ENCODE measurements at regions not wholly inside any gene's neighbourhood (a gene's known extent, or its start where the extent isn't known, plus 50 kb on each side); places are given as distances from the start of the nearest gene placed in this dataset.

GRCh38 chr4:123945301-123945700, 548.7 kb downstream of the SPRY1 start:
- Histone ChIP-seq H3K9me3 (ENCODE audit: control insufficient read depth, low read depth, low read length) (no peaks in the 10 kb centered on the region), H3K4me3 (ENCODE audit: low read length) (no peak overlapping the region), H3K27me3 (ENCODE audit: control insufficient read depth, insufficient read depth, low read length) (no peaks in the 10 kb centered on the region), H3K36me3 (ENCODE audit: control insufficient read depth, insufficient read depth, low read length) (no peaks in the 10 kb centered on the region), H3K27ac (ENCODE audit: low read length) (no peak overlapping the region), H3K4me1 (ENCODE audit: control insufficient read depth, insufficient read depth, low read length) (no peaks in the 10 kb centered on the region)
- WGBS (ENCODE audit: insufficient coverage, low lambda C conversion rate), result no CpG with 5 or more reads among the region's 7 CpGs
- DNase-seq, result no peak

- Histone ChIP-seq H3K27me3 (ENCODE audit: control insufficient read depth, insufficient read depth, low read length) (no peaks in the 10 kb centered on the region), H3K36me3 (ENCODE audit: control insufficient read depth, insufficient read depth, low read length) (no peaks in the 10 kb centered on the region), H3K27ac (ENCODE audit: low read length) (no peak overlapping the region), H3K4me3 (ENCODE audit: low read length) (no peak overlapping the region), H3K4me1 (ENCODE audit: control insufficient read depth, insufficient read depth, low read length) (peaks cover 5% of the 10 kb centered on the region), H3K9me3 (ENCODE audit: control insufficient read depth, low read depth, low read length) (no peaks in the 10 kb centered on the region)
- DNase-seq, result no peak
Measured at GRCh38 chr4:123950530-123950929, 553.9 kb downstream of the SPRY1 start.

- no peak for DNase-seq
- H3K36me3 ChIP-seq (ENCODE audit: control insufficient read depth, insufficient read depth, low read length), result no peaks in the 10 kb centered on the region
- H3K4me1 ChIP-seq (ENCODE audit: control insufficient read depth, insufficient read depth, low read length), result peaks cover 5% of the 10 kb centered on the region
- H3K27me3 ChIP-seq (ENCODE audit: control insufficient read depth, insufficient read depth, low read length), result no peaks in the 10 kb centered on the region
- no peaks in the 10 kb centered on the region for H3K9me3 ChIP-seq (ENCODE audit: control insufficient read depth, low read depth, low read length)
- no peak overlapping the region for H3K4me3 ChIP-seq (ENCODE audit: low read length)
- WGBS (ENCODE audit: insufficient coverage, low lambda C conversion rate), result 20% methylated on average over 2 of the region's 3 CpGs
- H3K27ac ChIP-seq (ENCODE audit: low read length), result no peak overlapping the region
Measured at GRCh38 chr4:123952530-123953274, 556.1 kb downstream of the SPRY1 start.

- no peaks in the 10 kb centered on the region for H3K27me3 ChIP-seq (ENCODE audit: control insufficient read depth, insufficient read depth, low read length)
- no CpG with 5 or more reads among the region's 3 CpGs for WGBS (ENCODE audit: insufficient coverage, low lambda C conversion rate)
Measured at GRCh38 chr4:123953566-123953965, 557.0 kb downstream of the SPRY1 start.

GRCh38 chr4:123954220-123954619, 557.6 kb downstream of the SPRY1 start:
- Histone ChIP-seq H3K4me3 (ENCODE audit: low read length) (no peak overlapping the region), H3K36me3 (ENCODE audit: control insufficient read depth, insufficient read depth, low read length) (no peaks in the 10 kb centered on the region), H3K4me1 (ENCODE audit: control insufficient read depth, insufficient read depth, low read length) (peaks cover 5% of the 10 kb centered on the region), H3K9me3 (ENCODE audit: control insufficient read depth, low read depth, low read length) (no peaks in the 10 kb centered on the region), H3K27ac (ENCODE audit: low read length) (no peak overlapping the region), H3K27me3 (ENCODE audit: control insufficient read depth, insufficient read depth, low read length) (no peaks in the 10 kb centered on the region)
- no peak for DNase-seq
- WGBS (ENCODE audit: insufficient coverage, low lambda C conversion rate), result no CpG with 5 or more reads among the region's 4 CpGs

More at GRCh38 chr4:123953566-123953965, 557.0 kb downstream of the SPRY1 start:
- Histone ChIP-seq H3K27ac (ENCODE audit: low read length) (no peak overlapping the region), H3K36me3 (ENCODE audit: control insufficient read depth, insufficient read depth, low read length) (no peaks in the 10 kb centered on the region), H3K4me1 (ENCODE audit: control insufficient read depth, insufficient read depth, low read length) (peaks cover 5% of the 10 kb centered on the region), H3K9me3 (ENCODE audit: control insufficient read depth, low read depth, low read length) (no peaks in the 10 kb centered on the region), H3K4me3 (ENCODE audit: low read length) (no peak overlapping the region)
- no peak for DNase-seq

GRCh38 chr4:123955167-123955800, 558.7 kb downstream of the SPRY1 start:
- Histone ChIP-seq H3K4me1 (ENCODE audit: control insufficient read depth, insufficient read depth, low read length) (peaks cover 5% of the 10 kb centered on the region), H3K36me3 (ENCODE audit: control insufficient read depth, insufficient read depth, low read length) (no peaks in the 10 kb centered on the region)
- 100% methylated on average over 1 of the region's 3 CpGs for WGBS (ENCODE audit: insufficient coverage, low lambda C conversion rate)

GRCh38 chr4:123956204-123956603, 559.6 kb downstream of the SPRY1 start:
- Histone ChIP-seq H3K4me1 (ENCODE audit: control insufficient read depth, insufficient read depth, low read length) (peaks cover 5% of the 10 kb centered on the region), H3K9me3 (ENCODE audit: control insufficient read depth, low read depth, low read length) (no peaks in the 10 kb centered on the region), H3K36me3 (ENCODE audit: control insufficient read depth, insufficient read depth, low read length) (no peaks in the 10 kb centered on the region), H3K27me3 (ENCODE audit: control insufficient read depth, insufficient read depth, low read length) (no peaks in the 10 kb centered on the region), H3K27ac (ENCODE audit: low read length) (no peak overlapping the region), H3K4me3 (ENCODE audit: low read length) (no peak overlapping the region)
- no peak for DNase-seq
- WGBS (ENCODE audit: insufficient coverage, low lambda C conversion rate), result no CpG with 5 or more reads among the region's 7 CpGs

More at GRCh38 chr4:123955167-123955800, 558.7 kb downstream of the SPRY1 start:
- Histone ChIP-seq H3K9me3 (ENCODE audit: control insufficient read depth, low read depth, low read length) (no peaks in the 10 kb centered on the region), H3K27ac (ENCODE audit: low read length) (no peak overlapping the region), H3K27me3 (ENCODE audit: control insufficient read depth, insufficient read depth, low read length) (no peaks in the 10 kb centered on the region), H3K4me3 (ENCODE audit: low read length) (no peak overlapping the region)
- no peak for DNase-seq

- no peaks in the 10 kb centered on the region for H3K9me3 ChIP-seq (ENCODE audit: control insufficient read depth, low read depth, low read length)
- 100% methylated on average over 1 of the region's 4 CpGs for WGBS (ENCODE audit: insufficient coverage, low lambda C conversion rate)
- no peaks in the 10 kb centered on the region for H3K4me1 ChIP-seq (ENCODE audit: control insufficient read depth, insufficient read depth, low read length)
- DNase-seq, result no peak
- H3K27ac ChIP-seq (ENCODE audit: low read length), result no peak overlapping the region
- no peaks in the 10 kb centered on the region for H3K36me3 ChIP-seq (ENCODE audit: control insufficient read depth, insufficient read depth, low read length)
- H3K4me3 ChIP-seq (ENCODE audit: low read length), result no peak overlapping the region
- H3K27me3 ChIP-seq (ENCODE audit: control insufficient read depth, insufficient read depth, low read length), result no peaks in the 10 kb centered on the region
Measured at GRCh38 chr4:123966990-123967769, 570.6 kb downstream of the SPRY1 start.

- no peaks in the 10 kb centered on the region for H3K27me3 ChIP-seq (ENCODE audit: control insufficient read depth, insufficient read depth, low read length)
- no peak overlapping the region for H3K4me3 ChIP-seq (ENCODE audit: low read length)
- H3K9me3 ChIP-seq (ENCODE audit: control insufficient read depth, low read depth, low read length), result no peaks in the 10 kb centered on the region
- no CpG with 5 or more reads among the region's 1 CpG for WGBS (ENCODE audit: insufficient coverage, low lambda C conversion rate)
- DNase-seq, result no peak
- H3K27ac ChIP-seq (ENCODE audit: low read length), result no peak overlapping the region
- H3K36me3 ChIP-seq (ENCODE audit: control insufficient read depth, insufficient read depth, low read length), result no peaks in the 10 kb centered on the region
- peaks cover 3% of the 10 kb centered on the region for H3K4me1 ChIP-seq (ENCODE audit: control insufficient read depth, insufficient read depth, low read length)
Measured at GRCh38 chr4:123972031-123972430, 575.4 kb downstream of the SPRY1 start.

GRCh38 chr4:123974386-123975149, 578.0 kb downstream of the SPRY1 start:
- Histone ChIP-seq H3K4me1 (ENCODE audit: control insufficient read depth, insufficient read depth, low read length) (peaks cover 4% of the 10 kb centered on the region), H3K4me3 (ENCODE audit: low read length) (no peak overlapping the region), H3K27me3 (ENCODE audit: control insufficient read depth, insufficient read depth, low read length) (no peaks in the 10 kb centered on the region), H3K9me3 (ENCODE audit: control insufficient read depth, low read depth, low read length) (peaks cover 11% of the 10 kb centered on the region), H3K36me3 (ENCODE audit: control insufficient read depth, insufficient read depth, low read length) (no peaks in the 10 kb centered on the region), H3K27ac (ENCODE audit: low read length) (no peak overlapping the region)
- WGBS (ENCODE audit: insufficient coverage, low lambda C conversion rate), result no CpG with 5 or more reads among the region's 2 CpGs
- no peak for DNase-seq

All from large intestine (tissue), 3 donors.